ENCODE measurements at regions not wholly inside any gene's neighbourhood (a gene's known extent, or its start where the extent isn't known, plus 50 kb on each side); places are given as distances from the start of the nearest gene placed in this dataset.

- TF ChIP-seq, protein P1, sequence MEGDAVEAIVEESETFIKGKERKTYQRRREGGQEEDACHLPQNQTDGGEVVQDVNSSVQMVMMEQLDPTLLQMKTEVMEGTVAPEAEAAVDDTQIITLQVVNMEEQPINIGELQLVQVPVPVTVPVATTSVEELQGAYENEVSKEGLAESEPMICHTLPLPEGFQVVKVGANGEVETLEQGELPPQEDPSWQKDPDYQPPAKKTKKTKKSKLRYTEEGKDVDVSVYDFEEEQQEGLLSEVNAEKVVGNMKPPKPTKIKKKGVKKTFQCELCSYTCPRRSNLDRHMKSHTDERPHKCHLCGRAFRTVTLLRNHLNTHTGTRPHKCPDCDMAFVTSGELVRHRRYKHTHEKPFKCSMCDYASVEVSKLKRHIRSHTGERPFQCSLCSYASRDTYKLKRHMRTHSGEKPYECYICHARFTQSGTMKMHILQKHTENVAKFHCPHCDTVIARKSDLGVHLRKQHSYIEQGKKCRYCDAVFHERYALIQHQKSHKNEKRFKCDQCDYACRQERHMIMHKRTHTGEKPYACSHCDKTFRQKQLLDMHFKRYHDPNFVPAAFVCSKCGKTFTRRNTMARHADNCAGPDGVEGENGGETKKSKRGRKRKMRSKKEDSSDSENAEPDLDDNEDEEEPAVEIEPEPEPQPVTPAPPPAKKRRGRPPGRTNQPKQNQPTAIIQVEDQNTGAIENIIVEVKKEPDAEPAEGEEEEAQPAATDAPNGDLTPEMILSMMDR (IDR thresholded peaks at IDR 0.05; ENCODE audit: low read depth, low read length), result no peak
- H3K36me3 ChIP-seq, result no peaks in the 10 kb centered on the region
- H3K9me3 ChIP-seq (ENCODE audit: low read depth), result no peaks in the 10 kb centered on the region
- no peak for DNase-seq (ENCODE audit: low read depth in 1 of 2, low spot score in 1 of 2)
- no peak overlapping the region for H3K4me3 ChIP-seq
- H3K27ac ChIP-seq, result no peak overlapping the region
- H3K4me1 ChIP-seq (ENCODE audit: low read depth), result no peaks in the 10 kb centered on the region
- no peaks in the 10 kb centered on the region for H3K27me3 ChIP-seq
Observed at GRCh38 chr6:112752791-112753190, 405.7 kb downstream of the RFPL4B start.

GRCh38 chr6:112760831-112761230 is 413.7 kb downstream of the RFPL4B start:
- Histone ChIP-seq H3K27me3 (no peaks in the 10 kb centered on the region), H3K9me3 (ENCODE audit: low read depth) (no peaks in the 10 kb centered on the region), H3K36me3 (no peaks in the 10 kb centered on the region), H3K4me3 (no peak overlapping the region), H3K4me1 (ENCODE audit: low read depth) (peaks cover 37% of the 10 kb centered on the region), H3K27ac (no peak overlapping the region)
- TF ChIP-seq, protein P1 (IDR thresholded peaks at IDR 0.05; ENCODE audit: low read depth, low read length), result no peak
- no peak for DNase-seq (ENCODE audit: low read depth in 1 of 2, low spot score in 1 of 2)

GRCh38 chr6:112761740-112762139 is 414.6 kb downstream of the RFPL4B start:
- Histone ChIP-seq H3K9me3 (ENCODE audit: low read depth) (no peaks in the 10 kb centered on the region), H3K4me1 (ENCODE audit: low read depth) (peaks cover 37% of the 10 kb centered on the region), H3K27ac (no peak overlapping the region), H3K27me3 (no peaks in the 10 kb centered on the region), H3K4me3 (no peak overlapping the region), H3K36me3 (no peaks in the 10 kb centered on the region)
- DNase-seq (ENCODE audit: low read depth in 1 of 2, low spot score in 1 of 2), result peak in 1 of 2 donors; percentile 74
- TF ChIP-seq, protein P1 (IDR thresholded peaks at IDR 0.05; ENCODE audit: low read depth, low read length), result no peak

GRCh38 chr6:112764377-112764776 is 417.2 kb downstream of the RFPL4B start:
- H3K27ac ChIP-seq, result no peak overlapping the region
- DNase-seq (ENCODE audit: low read depth in 1 of 2, low spot score in 1 of 2), result peak in 1 of 2 donors; percentile 48
- H3K27me3 ChIP-seq, result no peaks in the 10 kb centered on the region
- H3K9me3 ChIP-seq (ENCODE audit: low read depth), result no peaks in the 10 kb centered on the region
- H3K4me3 ChIP-seq, result no peak overlapping the region
- H3K4me1 ChIP-seq (ENCODE audit: low read depth), result peaks cover 37% of the 10 kb centered on the region
- TF ChIP-seq, protein P1 (IDR thresholded peaks at IDR 0.05; ENCODE audit: low read depth, low read length), result no peak
- H3K36me3 ChIP-seq, result no peaks in the 10 kb centered on the region

DNA sequence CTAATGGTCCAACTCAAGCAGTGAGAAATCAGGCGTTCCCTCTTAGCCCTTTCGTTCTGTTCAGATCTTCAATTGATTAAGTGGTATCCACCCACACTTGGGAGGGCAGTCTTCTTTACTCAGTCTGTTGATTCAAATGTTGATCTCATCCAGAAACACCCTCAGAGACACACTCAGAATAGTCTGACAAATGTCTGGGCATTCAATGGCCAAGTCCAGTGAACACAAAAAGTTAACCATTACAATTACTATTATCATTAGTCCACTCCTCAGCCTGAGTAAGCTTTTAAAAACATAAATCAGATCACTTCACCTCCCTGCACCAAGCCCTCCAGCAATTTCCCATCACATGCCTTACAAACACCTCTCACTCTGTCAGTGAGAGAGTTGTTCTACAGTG is 423.2 kb downstream of the RFPL4B start:
- H3K27me3 ChIP-seq, result no peaks in the 10 kb centered on the region
- no peaks in the 10 kb centered on the region for H3K9me3 ChIP-seq (ENCODE audit: low read depth)
- peaks cover 12% of the 10 kb centered on the region for H3K4me1 ChIP-seq (ENCODE audit: low read depth)
- H3K36me3 ChIP-seq, result no peaks in the 10 kb centered on the region
- DNase-seq (ENCODE audit: low read depth in 1 of 2, low spot score in 1 of 2), result peak in 1 of 2 donors; percentile 66
- peak overlapping the region; percentile 50 for H3K27ac ChIP-seq
- TF ChIP-seq, protein P1 (IDR thresholded peaks at IDR 0.05; ENCODE audit: low read depth, low read length), result no peak
- H3K4me3 ChIP-seq, result no peak overlapping the region

DNA sequence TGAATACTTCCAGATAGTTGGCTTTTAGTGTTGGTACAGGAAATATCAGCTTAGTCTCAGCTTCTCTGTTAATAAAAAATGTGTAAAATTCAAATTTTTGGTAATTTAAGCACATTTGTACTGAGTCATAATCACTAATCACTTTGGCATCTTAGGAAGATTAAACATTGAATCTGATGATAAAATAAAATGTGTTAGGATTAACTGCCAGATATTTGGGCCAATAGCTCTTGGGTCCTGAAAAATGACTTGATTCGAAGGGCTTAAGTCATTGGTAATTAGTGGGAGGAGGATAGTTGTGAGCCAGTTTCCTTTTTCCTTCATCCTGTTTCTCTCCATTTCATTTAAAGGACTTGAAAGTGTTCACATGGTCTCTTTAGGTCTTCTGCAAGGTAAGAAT is 426.1 kb downstream of the RFPL4B start:
- Histone ChIP-seq H3K4me1 (ENCODE audit: low read depth) (peaks cover 12% of the 10 kb centered on the region), H3K27me3 (no peaks in the 10 kb centered on the region), H3K9me3 (ENCODE audit: low read depth) (no peaks in the 10 kb centered on the region), H3K4me3 (no peak overlapping the region), H3K36me3 (no peaks in the 10 kb centered on the region), H3K27ac (no peak overlapping the region)
- TF ChIP-seq, protein P1 (IDR thresholded peaks at IDR 0.05; ENCODE audit: low read depth, low read length), result no peak
- no peak for DNase-seq (ENCODE audit: low read depth in 1 of 2, low spot score in 1 of 2)
